ENCODE measurements at regions not wholly inside any gene's neighbourhood (a gene's known extent, or its start where the extent isn't known, plus 50 kb on each side); places are given as distances from the start of the nearest gene placed in this dataset.

DNA sequence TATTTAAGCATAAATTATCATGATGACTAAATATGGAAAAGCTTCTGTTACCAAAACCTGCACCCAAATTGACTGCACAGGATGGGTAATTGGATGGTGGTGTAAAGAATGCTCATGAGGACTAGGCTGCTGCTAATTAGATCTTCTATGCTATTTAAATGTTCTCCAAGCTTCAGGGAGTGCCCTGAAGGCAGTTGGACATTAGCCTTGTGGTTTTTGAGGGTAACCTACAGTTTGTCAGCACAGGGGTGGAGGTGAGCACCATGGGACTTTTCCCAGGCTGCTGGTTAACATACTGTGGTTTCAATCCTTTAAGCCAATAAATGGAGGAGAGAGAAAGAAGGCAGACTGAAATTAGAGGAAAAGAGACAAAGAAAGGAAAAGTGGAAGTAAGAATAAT lies 145.0 kb downstream of the WIF1 start:
- no peaks in the 10 kb centered on the region for H3K4me1 Mint-ChIP-seq
- no peak overlapping the region for H3K4me3 Mint-ChIP-seq
- H3K36me3 Mint-ChIP-seq = no peaks in the 10 kb centered on the region
- ATAC-seq (ENCODE audit: low read depth in 2 of 2) = no peak
- H3K27ac Mint-ChIP-seq = no peak overlapping the region
- no peak for DNase-seq
- H3K27me3 Mint-ChIP-seq = peaks cover 8 to 34% (median 13%) of the 10 kb centered on the region in 3 donors
- H3K9me3 Mint-ChIP-seq = peaks cover 3 to 27% (median 9%) of the 10 kb centered on the region in 7 donors

GRCh38 chr12:64983771-64984278 lies 137.3 kb downstream of the WIF1 start:
- Mint-ChIP-seq H3K36me3 (no peaks in the 10 kb centered on the region), H3K27ac (no peak overlapping the region), H3K4me3 (no peak overlapping the region), H3K4me1 (no peaks in the 10 kb centered on the region), H3K27me3 (peaks cover 8 to 39% (median 13%) of the 10 kb centered on the region in 3 donors), H3K9me3 (peaks cover 3 to 28% (median 9%) of the 10 kb centered on the region in 7 donors)
- no peak for ATAC-seq (ENCODE audit: low read depth in 2 of 2)
- no peak for DNase-seq

GRCh38 chr12:64991121-64991611 lies 129.9 kb downstream of the WIF1 start:
- H3K27me3 Mint-ChIP-seq = peaks cover 7 to 44% (median 29%) of the 10 kb centered on the region in 3 donors
- H3K4me3 Mint-ChIP-seq = no peak overlapping the region
- H3K27ac Mint-ChIP-seq = no peak overlapping the region
- H3K9me3 Mint-ChIP-seq = peaks cover 0 to 2% (median 0%) of the 10 kb centered on the region in 7 donors
- no peak for DNase-seq
- no peak for ATAC-seq (ENCODE audit: low read depth in 2 of 2)
- no peaks in the 10 kb centered on the region for H3K36me3 Mint-ChIP-seq
- H3K4me1 Mint-ChIP-seq = no peaks in the 10 kb centered on the region

DNA sequence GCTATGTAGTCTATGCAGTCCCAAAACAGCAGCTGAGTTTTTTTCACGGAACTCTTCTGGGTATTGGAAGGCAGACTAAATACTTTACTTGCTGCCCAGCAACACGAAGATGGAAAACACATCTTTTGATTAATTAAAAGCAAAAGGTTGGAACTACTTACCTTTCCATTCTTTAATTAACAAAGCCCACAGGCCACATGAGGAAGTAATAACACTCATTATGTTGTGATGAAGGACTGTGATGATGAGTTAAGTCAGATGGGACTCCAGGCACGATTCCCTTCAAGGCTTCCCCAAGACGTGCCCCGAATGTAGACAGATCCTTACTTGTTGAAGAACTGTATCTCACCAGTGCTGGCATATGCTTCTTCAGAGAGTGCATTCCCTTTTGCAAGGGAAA lies 129.0 kb downstream of the WIF1 start:
- H3K36me3 Mint-ChIP-seq = no peaks in the 10 kb centered on the region
- no peak overlapping the region for H3K4me3 Mint-ChIP-seq
- H3K27ac Mint-ChIP-seq = no peak overlapping the region
- no peak for DNase-seq
- peaks cover 7 to 40% (median 31%) of the 10 kb centered on the region in 3 donors for H3K27me3 Mint-ChIP-seq
- peaks cover 0 to 2% (median 0%) of the 10 kb centered on the region in 7 donors for H3K9me3 Mint-ChIP-seq
- no peaks in the 10 kb centered on the region for H3K4me1 Mint-ChIP-seq
- ATAC-seq (ENCODE audit: low read depth in 2 of 2) = no peak

- Mint-ChIP-seq H3K27me3 (peaks cover 9 to 41% (median 34%) of the 10 kb centered on the region in 3 donors), H3K9me3 (peaks cover 0 to 2% (median 0%) of the 10 kb centered on the region in 7 donors), H3K4me3 (no peak overlapping the region), H3K4me1 (no peaks in the 10 kb centered on the region), H3K36me3 (no peaks in the 10 kb centered on the region), H3K27ac (no peak overlapping the region)
- ATAC-seq (ENCODE audit: low read depth in 2 of 2) = no peak
- DNase-seq = no peak
Measured at GRCh38 chr12:64992641-64993040, 128.5 kb downstream of the WIF1 start.

DNA sequence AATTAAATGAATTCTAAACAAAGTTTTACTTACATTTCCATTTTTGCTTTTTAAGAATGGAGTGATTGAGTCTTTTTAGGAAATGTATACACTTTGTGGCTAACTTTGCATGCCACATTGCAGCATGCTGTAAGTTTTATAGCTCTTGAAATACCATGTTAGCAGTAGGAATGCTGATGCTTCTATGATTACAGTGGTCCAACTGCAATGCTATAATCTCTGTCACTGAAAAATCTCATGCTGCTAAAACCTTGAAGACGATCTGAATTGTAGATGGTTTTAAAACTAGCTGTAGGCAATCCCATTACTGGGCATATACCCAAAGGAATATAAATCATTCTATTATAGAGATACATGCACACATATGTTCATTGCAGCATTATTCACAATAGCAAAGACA lies 127.6 kb downstream of the WIF1 start:
- peaks cover 13 to 45% (median 39%) of the 10 kb centered on the region in 3 donors for H3K27me3 Mint-ChIP-seq
- DNase-seq (no peak), ATAC-seq (ENCODE audit: low read depth in 2 of 2) (no peak)
- no peaks in the 10 kb centered on the region for H3K4me1 Mint-ChIP-seq
- no peaks in the 10 kb centered on the region for H3K36me3 Mint-ChIP-seq
- H3K27ac Mint-ChIP-seq = no peak overlapping the region
- H3K4me3 Mint-ChIP-seq = no peak overlapping the region
- H3K9me3 Mint-ChIP-seq = peaks cover 0 to 2% (median 0%) of the 10 kb centered on the region in 7 donors

DNA sequence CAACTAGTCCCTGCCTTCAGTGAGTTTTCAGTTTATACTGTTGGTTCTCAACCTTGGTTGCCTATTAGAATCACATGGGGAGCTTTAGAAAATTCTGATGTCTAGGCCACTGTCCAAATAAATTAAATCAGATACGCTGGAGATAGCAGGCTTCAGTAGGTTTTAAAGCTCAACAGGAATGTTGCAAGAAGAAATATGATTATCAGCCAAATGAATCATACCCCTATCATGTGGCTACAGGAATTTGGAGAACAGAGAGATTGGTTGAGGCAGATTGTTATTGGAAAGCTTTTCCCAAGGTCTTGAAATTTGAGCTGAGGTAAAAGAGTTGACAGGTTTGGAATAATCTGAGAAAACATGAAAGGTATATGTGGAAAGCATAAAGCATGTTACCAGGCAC lies 125.3 kb downstream of the WIF1 start:
- ATAC-seq (ENCODE audit: low read depth in 2 of 2) (no peak), DNase-seq (no peak)
- Mint-ChIP-seq H3K9me3 (peaks cover 0 to 2% (median 1%) of the 10 kb centered on the region in 7 donors), H3K4me1 (no peaks in the 10 kb centered on the region), H3K36me3 (no peaks in the 10 kb centered on the region), H3K27me3 (peaks cover 16 to 30% (median 28%) of the 10 kb centered on the region in 3 donors), H3K4me3 (no peak overlapping the region), H3K27ac (no peak overlapping the region)

- no peak for ATAC-seq (ENCODE audit: low read depth in 2 of 2)
- Mint-ChIP-seq H3K27ac (no peak overlapping the region), H3K9me3 (peaks cover 1 to 14% (median 5%) of the 10 kb centered on the region in 7 donors), H3K4me3 (no peak overlapping the region), H3K36me3 (no peaks in the 10 kb centered on the region), H3K27me3 (peaks cover 28 to 45% (median 41%) of the 10 kb centered on the region in 3 donors), H3K4me1 (no peaks in the 10 kb centered on the region)
- no peak for DNase-seq
Measured at GRCh38 chr12:64997858-64998257, 123.2 kb downstream of the WIF1 start.

DNA sequence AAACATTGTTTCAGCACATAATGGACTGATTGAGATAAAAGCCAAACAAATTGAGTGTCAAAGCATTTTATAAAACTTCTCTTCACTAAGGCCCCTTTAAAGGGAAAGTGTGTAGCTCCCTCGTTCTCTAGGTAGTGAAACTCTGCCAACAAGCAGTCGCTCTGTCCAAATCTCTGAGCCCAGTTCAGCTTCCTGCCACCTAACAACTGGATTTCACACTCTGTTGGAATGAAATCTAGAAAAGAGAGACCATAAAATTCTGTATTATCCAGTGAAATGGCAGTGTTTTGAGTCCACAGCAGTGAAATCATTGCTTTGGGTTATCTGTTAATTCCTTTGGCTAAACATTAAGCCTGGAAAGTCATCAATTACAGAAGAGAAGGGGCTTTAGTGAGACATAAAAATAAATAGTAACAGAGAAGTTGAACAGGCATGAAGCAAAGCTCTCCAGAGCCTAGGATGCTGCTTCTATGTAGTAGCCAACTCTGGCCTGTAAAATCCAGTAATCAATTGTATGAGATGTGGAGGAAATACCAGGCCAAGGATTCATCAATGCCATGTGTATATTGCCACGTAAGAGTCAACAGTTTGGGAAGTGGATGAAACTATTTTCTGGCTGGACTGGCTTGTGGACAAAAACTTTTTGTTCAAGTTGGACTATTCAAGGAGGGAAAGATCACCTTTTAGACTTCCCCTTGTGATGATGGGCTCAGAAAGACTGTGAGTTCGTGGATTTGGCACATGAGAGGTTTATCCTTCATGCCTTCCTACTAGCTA lies 122.5 kb downstream of the WIF1 start:
- DNase-seq = no peak
- H3K9me3 Mint-ChIP-seq = peaks cover 1 to 14% (median 5%) of the 10 kb centered on the region in 7 donors
- no peak overlapping the region for H3K4me3 Mint-ChIP-seq
- H3K27ac Mint-ChIP-seq = no peak overlapping the region
- ATAC-seq (ENCODE audit: low read depth in 2 of 2) = no peak
- peaks cover 28 to 52% (median 47%) of the 10 kb centered on the region in 3 donors for H3K27me3 Mint-ChIP-seq
- H3K4me1 Mint-ChIP-seq = no peaks in the 10 kb centered on the region
- H3K36me3 Mint-ChIP-seq = no peaks in the 10 kb centered on the region

DNA sequence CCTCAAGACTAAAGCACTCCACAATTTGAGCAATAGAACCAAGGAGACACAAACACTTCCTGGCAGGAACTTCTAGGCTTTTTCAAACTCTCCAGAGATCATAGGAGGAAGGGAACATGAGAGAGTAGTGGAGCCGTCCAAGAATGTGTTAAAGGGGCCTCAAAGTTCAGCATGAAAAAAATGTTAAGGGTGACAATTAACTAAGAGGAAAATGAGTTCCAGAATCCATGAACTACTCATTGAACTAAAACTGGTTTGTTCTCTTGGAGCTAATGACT lies 122.0 kb downstream of the WIF1 start:
- H3K9me3 Mint-ChIP-seq = peaks cover 1 to 14% (median 5%) of the 10 kb centered on the region in 7 donors
- no peaks in the 10 kb centered on the region for H3K36me3 Mint-ChIP-seq
- no peaks in the 10 kb centered on the region for H3K4me1 Mint-ChIP-seq
- H3K27ac Mint-ChIP-seq = no peak overlapping the region
- DNase-seq (no peak), ATAC-seq (ENCODE audit: low read depth in 2 of 2) (no peak)
- no peak overlapping the region for H3K4me3 Mint-ChIP-seq
- peaks cover 30 to 53% (median 47%) of the 10 kb centered on the region in 3 donors for H3K27me3 Mint-ChIP-seq

All from naive B cell (primary cell).